GM19324 (cell line): ENCODE measurements at regions not wholly inside any gene's neighbourhood (a gene's known extent, or its start where the extent isn't known, plus 50 kb on each side); places are given as distances from the start of the nearest gene placed in this dataset.

Experiments
- ATAC-seq: cut with Tn5 transposase; IDR thresholded peaks from one replicate; pipeline ENCODE4 v1.9.1; 2021; ENCODE audit warnings: mild to moderate bottlenecking, moderate library complexity; ENCODE audit not compliant: unreplicated experiment, low FRiP score

DNA sequence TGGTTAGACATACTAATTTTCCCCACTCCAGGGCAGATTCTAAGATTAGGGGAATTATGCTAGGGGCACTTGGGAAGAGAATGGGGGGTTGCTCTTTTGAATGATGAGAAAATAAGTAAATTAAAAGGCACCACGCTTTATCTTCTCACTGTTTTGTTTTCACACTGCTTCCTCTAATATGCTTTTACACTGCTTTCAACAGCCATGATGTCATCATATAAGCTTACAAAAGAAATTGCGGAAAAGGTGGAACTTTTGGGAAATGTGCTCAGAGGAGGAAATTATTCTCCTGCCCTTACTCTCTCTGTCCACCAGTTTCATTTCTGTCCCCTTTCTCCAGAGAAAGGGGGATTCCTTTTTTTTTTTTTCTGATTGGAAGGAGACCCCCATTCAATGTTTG, 308.2 kb downstream of the TOX3 start:
- no peak for ATAC-seq

DNA sequence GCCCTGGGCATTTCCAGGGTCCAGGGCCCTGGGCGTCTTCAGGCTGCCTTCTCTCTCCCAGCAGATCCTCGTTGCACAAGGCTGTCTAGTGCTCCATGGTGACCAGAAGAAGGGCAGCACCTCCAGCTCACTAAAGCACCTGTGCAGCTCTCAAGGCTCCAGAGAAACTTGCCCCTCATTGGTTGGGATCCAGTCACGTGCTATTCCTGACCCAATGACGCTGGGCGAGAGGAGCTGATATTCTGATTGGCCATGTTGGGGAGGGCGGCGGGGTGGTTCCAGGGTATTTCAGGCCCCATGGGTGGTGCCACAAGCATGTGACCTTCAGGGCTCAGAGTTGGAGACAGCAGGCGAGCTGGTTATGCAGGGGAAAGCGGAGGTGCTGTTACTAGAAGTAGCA, 309.1 kb downstream of the TOX3 start:
- ATAC-seq, result no peak

DNA sequence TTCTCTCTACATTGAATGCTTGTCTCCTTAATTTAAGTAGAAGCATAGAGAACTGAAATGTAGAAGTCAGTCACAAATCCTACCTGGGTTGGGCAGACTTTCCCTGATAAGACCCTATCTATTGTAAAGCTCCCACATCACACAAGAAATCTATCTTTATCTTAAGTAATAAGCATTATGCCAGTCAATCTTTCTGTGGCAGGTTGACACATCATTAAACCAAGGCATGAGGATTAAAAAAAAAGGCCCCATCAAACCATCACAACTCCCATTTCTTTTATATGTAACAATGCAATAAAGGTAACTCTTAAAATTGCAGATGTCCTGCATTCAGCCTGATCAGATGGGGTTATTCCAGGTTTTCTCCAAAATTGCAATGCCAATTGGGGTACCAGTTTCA, 311.8 kb downstream of the TOX3 start:
- ATAC-seq, result no peak

DNA sequence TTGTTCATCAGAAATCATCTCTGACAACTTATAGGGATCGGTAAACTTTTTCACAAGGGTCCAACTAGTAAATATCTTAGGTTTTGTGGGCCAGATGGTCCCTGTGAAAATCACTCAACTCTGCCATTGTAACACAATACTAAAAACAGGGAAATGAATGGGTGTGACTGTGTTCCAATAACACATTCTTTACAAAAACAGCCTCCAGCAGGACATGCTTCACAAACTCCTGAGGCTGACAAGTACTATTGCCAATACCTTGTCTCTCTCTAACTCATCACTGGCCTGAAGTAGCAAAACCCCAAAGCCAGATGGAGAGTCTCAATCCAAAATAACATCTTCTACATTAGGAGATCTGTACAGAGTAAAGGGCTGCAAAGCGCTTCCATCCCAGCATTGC, 312.3 kb downstream of the TOX3 start:
- ATAC-seq, result no peak

DNA sequence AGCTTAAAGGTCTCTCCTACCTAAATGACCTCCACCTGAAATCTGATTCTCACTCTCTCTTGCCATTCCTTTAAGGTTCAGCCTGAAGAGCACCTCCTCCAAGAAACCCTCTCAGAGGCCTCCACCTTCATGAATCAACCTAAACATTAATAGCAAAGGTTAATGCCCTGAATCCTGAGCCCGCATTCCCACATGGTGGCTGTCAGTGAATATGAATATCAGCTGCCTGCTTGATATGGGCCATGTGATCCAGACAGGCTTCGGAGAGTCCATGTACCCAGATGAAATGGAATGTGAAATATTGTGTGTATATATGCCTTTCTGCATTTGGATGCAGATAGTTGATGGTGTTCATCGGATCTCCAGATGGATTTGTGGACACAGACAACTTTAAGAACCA, 317.5 kb downstream of the TOX3 start:
- no peak for ATAC-seq

DNA sequence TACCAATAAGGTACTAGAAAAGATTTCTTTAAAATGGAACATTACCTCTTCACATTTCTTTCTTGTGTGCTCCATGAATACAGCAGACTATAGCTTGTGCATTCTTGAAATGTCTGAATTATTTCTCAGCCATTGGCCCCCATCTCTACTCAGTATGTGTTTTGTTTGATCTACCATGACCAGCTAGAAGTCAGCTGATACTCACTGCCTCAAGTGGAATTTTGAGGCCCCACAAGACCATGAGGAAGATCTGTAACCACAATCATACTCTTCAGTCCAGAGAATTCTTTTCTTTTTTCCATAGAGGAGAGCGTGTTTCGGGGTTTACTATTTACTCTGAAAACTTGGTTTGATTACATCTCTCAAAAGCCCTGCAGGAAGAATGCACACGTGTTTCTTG, 319.1 kb downstream of the TOX3 start:
- no peak for ATAC-seq

DNA sequence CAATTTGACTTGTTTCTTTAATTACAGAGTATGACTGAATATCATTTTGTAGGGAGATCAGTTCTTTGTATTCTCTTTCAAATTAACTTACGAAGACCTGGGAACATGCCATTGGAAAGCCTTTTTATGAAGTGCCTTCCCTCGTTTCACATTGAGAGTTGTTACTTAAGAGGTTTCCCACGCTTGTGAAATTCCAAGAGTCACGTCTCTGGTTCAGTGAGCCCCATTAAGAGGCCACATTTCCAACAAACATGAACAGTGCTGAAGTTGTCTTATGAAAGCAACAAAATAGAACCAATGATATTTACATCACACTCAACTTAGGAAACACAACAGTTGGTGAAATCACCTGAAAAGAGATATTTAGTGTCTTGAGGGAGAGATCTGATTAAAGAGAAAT, 334.1 kb downstream of the TOX3 start:
- no peak for ATAC-seq

DNA sequence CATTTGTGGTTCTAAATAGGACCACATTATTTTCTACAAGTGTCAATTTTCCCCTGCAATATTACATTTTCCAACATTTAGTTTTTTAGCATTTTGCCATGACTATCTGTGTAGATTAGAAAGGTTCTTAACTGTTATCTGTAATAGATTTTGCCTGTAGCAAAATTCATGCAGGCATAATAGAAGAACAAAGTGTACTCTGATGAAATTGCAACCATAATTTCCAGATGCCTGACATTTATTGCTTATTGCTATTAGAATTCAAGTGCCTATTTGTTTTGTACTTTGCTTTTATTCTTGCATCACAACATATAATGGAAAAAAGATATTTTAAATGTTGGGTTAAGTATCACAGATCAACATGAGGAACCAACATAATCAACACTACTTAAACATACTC, 337.7 kb downstream of the TOX3 start:
- ATAC-seq, result no peak

DNA sequence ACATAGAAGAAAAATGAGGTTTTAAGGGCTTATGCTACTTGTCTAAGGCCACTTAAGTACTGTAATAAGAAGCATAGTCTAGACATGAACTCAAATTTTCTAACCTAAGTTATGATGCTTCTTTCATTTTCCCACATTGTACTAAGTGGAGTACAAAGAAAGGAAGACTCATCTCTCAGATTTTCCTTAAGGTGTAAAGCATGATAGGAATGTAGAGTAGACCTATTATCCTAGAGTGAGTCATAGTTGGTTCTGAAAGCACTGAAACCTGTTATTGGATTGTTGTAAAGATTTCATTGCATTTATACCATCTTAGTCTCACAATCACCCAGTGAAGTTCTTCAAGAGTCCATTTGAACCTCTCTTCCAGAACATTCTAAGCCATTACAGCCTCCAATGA, 343.8 kb downstream of the TOX3 start:
- ATAC-seq, result no peak

DNA sequence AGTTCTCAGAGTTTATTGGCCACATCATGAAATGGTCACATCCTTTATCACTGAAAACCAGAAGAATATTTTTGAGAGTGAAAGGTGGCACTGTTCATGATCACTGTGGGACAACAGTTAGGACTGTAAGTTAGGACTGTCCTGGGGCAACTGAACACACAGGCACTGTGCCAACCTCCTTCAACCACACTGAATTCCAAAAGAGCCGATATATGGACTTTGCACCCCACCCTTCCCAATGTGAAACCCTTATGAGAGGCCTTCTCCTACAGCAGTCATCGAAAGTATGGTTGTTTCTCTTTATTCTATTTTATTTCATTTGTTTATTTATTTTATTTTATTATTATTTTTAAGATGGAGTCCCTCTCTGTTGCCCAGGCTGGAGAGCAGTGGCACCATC, 353.5 kb downstream of the TOX3 start:
- ATAC-seq, result no peak

DNA sequence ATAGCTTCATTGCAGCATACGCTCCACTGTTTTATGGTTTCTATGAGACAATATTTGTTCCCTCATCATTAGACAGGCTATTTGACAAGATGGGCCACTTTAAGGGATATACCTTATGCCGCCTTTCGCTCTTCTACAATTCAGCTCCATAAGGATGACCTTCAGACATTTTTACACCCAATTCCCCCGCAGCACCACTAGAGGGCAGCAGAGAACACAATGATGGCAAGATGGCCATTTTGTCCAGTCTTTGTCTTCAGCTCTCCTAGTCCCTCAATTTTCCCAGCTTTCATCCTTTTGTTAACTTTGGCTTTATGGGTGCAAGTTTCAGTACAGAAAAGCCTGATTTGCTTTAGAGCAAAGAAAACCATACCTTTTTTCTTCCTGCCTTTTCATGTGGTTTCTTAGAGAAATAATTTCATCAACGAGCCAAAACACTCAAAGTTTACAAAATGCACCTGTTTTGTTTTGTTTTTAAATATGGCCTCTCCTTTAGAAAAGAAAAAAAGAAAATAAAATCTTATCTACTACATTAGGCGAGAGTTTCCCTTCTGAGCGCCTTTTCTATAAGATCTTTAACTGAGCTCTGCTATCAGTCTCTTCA, 355.3 kb downstream of the TOX3 start:
- no peak for ATAC-seq

DNA sequence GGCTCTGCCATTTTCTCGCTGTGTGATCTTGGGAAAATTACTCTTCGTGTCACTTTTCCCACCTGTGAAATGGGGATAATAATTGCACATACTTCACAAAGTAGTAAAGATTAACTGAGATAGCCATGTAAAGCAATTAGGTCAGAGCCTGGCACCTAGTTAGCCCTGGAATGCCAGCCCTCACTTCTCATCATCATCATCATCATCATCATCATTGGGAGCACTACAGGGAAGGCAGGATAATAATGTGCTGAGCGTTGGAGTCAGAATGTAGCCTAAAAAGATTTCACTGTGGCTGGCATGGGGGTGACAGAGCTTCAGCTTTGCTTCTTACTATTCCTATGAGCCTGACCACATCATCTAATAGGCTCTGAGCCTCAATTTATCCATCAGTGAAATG, 362.6 kb downstream of the TOX3 start:
- ATAC-seq, result no peak

DNA sequence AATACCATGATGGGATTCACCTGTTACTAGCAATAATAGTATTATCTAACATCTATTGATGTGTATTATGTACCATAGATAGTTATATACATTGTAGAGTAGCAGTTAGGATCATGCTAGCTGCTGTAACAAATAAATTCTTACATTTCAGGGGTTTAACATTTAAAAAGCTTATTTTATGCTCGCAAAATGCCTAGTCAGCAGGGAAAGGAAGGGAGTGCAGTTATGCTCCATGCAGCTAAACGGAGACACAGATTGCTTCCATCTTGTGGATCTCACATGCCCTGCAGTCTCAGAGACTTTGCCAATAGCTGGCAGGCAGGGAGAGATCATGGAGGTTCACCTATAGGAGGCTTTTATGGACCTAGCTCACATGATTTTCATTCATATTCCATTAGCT, 364.1 kb downstream of the TOX3 start:
- ATAC-seq, result no peak

DNA sequence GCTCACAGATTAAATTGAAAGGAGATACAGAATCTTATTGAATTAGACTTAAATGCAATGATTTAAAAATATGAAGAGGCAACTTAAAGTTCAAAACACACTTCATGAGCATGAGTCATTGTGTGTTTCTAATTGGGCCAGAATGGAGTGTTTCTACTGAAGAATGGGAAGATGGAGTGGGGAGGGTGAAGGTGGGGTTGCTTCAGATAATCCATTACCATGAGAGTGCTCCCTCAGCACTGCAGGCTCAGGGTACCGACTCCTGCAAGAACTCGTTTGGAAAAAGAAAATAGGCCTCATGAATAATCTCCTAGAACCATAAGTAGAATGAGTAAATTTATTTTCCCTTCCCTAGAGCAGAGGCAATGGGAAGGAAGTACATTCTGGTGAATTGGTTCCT, 372.8 kb downstream of the TOX3 start:
- ATAC-seq, result no peak

DNA sequence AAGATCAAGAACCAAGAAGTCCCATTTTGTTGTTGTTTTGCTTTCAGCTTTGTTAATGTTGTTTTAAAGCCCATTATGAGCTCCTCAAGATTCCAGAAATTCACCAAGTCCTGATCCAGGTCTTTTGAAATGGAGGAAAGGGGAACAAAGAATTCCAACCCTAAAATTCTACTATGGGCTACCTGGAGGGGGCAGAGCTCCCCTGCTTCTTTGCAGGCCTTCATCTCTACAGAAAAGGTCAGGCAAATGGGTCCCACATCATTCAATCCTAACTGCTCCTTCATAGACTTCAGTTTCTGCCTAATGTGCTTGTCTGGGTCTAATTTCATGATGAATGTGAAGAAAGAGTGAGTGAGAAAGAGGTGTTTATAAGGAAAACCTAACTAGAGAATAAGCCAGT, 375.5 kb downstream of the TOX3 start:
- no peak for ATAC-seq

DNA sequence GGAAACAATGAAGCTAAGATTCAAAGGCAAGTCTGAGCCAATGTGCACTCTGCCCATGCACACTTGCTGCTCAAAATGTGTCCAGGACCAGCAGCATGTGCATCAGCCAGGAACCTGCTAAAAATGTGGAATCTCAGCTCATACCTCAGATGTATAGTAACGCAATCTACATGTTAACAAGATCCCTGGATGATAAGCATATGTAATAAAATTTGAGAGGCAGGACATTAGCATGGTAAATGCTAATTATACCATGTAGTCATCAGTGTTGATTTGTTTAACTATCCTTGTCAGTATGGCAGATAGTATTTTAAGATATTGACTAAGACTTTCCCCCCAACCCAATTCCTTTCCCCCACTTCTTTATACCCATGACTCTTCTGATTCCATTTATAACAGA, 379.6 kb downstream of the TOX3 start:
- no peak for ATAC-seq

DNA sequence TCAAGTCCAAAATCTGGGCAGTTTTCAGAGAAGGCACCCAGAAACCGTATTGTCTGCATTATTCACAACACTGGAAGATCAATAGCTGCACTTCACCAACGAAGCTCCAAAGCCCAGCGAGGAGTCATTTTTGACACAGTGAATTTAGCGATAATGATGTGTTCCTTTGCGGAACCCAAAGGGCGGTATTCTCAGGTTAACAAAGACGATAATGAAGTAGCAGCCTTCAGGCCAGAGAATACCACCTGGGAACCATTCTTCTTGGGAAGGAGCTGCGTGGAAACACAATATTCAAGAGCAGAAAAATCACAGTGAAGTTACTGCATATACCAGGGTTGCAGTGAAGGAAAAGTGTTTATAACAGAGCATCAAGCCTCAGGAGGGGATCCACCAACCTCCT, 381.0 kb downstream of the TOX3 start:
- no peak for ATAC-seq

DNA sequence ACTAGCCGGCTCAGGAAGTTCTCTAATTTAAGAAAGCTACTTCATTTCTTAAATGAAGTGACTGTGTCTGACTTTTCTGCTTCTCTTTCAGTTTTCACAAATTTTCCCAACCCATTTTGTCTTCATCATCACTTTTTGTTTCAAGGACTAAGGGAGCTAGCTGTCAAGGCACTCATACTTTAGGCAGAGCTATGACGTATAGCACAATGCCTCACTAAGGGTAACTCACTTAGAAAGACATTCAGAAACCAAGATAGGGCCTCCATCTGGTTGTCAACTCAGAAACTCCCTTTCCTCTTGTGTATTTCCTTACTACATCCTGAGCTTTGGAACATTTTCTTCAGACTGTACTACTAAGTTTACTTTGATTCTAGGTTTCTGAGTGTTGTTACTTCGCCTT, 397.9 kb downstream of the TOX3 start:
- no peak for ATAC-seq

DNA sequence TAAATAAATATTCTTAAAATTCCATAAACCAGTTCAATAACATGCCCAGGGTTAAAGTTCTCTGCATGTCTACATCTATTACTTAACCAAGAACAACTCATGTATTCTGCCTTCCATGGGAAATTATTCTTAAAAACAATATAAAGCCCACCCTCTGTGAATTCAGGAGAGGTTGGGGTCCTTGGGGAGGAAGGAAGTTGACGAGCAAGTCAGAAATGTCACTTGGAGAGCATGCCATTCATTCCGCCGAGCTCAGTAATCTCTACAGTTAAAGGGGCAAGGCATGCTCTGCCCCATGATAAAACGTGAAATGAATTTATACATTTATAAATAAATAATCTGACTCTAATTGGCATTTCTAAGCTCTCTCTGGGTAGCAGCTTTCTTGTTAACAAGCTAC, 405.1 kb downstream of the TOX3 start:
- ATAC-seq, result no peak

DNA sequence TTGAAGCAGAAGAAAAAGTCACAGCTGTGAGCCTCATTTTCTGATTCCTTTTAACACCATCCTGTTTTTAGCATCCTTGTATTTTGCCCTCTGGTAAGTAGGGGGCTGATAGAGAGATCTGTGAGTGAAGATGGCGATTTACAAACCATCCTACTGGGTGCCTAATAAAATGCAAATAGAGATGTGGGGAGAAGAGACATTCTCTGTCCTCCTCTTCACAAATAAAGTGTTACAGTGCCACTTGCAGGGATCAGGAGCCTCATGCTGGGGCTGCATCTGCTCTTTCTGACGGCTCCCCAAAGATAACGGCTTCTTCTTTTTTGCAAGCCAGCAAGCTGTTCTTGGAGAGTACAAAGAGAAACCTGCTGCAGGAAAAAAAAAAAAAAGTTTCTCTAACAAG, 418.6 kb downstream of the TOX3 start:
- no peak for ATAC-seq

DNA sequence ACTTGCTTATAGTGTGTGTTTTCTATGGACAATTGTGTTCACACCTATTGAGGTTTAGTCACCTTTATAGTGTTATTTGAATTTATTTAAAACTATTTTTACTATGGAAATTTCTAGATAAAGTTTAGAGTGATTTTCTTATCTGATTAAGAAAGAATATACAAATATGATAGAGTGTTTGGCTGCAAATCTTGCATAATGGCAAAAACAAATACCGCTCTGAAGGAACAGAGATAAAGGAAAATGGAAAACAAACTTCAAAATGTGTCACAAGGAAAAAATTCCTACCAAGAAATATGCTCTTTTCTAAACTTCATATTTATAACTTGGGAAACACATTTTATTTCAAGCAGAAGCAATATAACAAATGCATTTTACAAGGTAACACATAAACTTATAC, 423.1 kb downstream of the TOX3 start:
- no peak for ATAC-seq

DNA sequence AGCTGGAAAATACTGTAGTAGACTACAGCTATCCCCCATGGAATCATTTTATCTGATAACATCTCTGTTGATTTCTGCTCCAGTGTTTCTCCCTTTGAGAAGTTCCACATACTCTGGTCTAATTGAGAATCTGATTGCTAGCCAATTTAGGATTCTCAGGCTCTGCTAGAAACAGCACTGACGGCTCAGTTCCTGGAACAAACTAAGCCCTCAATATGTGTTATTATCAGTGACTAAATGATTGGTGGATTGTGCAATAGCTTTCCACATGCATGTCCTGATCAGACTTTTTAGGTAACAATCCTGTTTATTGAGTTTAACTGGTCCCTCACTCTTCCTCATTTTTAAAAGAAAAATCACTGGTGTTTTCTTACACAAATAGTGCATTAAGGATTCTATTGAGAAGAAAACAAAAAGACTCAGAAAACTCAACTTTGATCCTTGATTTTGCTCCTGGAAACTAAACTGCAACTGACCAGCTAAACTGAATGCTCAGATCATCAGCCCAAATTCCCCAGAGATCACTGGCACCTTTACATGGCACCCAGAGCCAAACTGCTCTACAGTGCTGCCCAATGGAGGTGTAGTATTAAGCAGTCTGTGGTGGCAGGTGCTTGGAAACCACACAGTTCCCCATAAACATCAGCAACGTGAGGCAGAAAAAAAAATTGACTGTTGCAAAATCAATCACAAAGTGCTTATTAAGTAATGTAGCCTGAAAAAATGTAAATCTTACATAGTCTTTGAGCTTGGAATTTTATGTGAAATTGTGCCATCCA, 423.7 kb downstream of the TOX3 start:
- ATAC-seq, result no peak

DNA sequence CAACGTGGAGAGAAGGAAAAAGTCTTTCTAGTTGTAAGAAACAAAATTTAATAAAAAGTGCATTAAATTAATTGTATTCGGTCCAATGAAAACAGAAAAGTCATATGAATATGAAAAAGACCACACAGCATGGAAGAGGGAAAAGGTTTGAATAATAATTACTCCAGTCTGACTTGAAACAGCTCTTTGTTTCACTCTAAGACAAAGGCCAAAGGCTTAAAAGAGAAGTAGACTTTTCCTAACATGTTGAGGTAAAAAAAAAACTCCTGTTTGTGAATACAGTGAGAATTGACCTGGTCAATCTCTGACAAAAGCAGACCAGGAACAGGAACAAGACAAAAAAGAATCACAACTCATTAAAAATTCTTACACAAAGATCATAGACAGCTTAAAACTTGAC, 429.8 kb downstream of the TOX3 start:
- ATAC-seq, result no peak
